HG03571 (cell line): ENCODE measurements at regions not wholly inside any gene's neighbourhood (a gene's known extent, or its start where the extent isn't known, plus 50 kb on each side); places are given as distances from the start of the nearest gene placed in this dataset.

Experiments used
- ATAC-seq: cut with Tn5 transposase; IDR thresholded peaks from one replicate; pipeline ENCODE4 v1.9.1; 2021; ENCODE audit not compliant: unreplicated experiment

DNA sequence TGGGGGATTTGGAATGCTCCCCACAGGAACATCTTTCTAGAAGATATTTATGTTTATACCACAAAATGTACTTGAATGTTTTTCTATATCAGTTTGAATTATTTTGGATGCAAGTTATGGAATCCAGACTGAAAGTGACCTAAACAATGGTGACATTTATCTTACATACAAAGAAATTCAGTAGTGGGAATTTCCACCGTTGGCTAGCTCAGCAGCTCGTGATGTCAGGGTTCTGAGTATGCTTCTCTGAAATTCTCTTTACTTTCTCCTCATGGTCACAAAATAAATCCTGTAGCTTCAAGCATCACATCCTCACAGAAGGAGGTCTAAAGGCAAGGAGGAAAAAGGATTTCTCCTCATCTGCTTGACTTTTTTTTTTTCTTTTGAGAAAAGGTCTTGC lies 105.3 kb downstream of the AKAIN1 start:
- no peak for ATAC-seq

DNA sequence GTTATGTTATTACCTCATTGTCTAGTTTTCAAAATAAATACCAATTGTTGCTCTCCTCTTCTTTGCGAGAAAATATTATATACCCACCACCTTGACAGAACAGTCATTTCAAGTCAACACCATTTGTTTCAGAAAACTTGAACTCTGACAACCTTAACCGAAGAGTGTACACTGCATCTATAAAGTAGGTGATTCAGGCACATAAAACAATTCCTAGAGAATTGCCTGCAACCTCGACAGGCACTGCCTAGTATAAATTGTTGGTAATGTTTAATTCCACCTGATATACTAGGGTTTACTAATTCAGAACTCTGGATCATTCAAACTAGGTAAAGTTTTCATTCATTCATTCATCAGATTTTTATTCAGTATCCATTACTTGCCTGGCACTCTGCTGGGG lies 121.8 kb downstream of the AKAIN1 start:
- ATAC-seq = no peak

DNA sequence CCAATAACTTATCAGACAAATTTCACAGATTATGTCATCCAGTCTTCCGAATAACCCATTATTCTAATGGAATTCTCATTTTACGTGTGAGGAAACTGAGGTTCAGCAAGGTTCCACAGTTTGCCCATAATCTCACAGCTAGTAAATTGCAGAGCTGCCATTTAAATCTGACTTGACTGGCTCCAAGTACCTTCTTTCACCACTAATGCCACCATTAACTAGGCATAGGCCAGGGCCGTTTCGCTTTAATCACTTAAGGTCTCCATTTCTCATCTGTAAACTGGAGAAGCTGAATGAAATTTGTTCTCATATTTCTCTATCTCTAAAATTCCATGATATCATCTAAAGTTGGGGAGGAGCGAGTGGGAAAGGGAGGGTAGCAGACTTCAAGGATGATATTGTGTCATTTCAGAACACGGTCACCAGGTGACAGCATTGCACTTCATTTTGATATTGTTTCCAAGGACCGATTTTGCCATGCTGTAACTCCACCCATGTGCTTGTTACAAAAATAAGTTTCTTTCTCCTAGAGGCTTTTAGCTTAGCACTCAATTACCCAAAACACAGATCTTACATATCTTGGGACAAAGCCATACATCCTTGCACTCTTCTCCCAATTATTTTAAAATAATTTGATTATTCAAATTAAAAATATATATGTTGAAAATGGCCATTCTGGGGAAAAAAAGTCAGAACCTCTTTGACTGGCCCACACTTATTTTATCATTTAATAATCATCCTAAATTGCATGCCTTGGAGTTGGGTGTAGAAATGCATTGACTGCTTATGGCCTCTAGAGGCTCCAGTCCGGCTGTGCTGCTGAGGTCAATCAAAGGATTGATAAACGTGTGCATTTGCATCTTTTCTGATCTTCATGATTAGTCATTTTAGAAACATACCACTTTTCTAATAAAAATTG lies 123.8 kb downstream of the AKAIN1 start:
- peak; percentile 57 for ATAC-seq

DNA sequence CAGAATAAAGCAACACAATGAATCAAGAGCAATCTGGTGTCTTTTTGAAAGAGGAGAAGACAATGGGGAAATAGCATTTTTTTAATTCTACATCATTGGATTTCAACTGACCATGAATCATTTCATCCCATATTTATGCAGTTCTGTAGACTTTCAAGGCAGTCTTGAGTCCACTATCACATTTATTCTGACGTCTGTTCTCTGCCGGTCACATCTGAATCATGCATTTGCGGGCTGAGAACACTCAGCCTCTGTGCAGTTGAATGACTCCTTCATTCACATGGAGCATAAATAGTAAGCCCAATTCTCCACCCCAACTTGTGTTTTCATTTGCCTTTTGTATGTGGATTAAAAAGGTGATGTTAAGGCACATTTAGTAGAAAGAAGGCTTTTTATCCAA lies 128.2 kb downstream of the AKAIN1 start:
- ATAC-seq = no peak

DNA sequence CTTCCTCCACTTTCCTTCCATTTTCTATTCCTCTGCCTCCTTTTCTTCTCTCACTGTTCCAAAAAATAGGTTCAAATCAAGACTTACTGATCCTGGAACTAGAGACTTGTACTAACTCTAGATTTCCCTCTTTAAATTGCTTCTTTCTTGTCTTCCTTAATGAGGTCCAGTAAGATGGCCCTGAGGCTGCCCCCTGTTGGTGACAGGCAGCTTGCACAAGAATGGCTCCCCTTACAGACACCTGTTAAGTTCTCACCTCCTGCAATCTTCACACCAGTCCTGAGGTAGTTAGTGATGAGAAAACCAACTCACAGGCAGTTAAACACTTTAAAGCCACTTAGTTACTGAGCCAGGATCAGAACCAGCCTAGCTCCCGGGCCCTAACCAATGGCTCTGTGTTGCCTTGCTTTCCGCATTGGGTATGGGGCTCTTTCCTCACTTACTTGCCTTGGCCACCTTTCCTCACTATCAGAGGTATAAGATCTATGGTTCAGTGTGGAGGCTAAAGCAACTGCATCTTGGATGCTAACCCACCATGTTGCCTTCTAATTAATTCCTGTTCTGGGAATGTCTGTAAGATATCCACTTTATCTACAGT lies 130.6 kb downstream of the AKAIN1 start:
- ATAC-seq = no peak

DNA sequence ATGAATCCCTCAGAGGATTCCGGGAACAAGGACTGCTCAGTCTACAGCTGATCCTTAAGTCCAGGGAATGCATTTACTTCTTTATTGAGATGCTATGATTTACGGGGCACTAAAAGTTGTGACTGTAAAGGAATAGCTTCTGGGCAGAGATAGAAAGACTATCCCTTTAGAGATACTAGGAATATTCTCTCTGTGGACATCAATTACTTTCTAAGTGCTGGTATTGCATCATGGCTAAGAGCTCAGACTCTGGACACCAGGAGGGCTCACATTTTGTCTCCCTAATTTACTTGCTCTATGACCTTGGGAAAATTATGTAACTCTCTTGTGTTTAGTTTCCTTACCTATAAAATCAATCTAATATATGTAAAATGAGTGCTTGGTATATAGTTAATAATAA lies 131.4 kb downstream of the AKAIN1 start:
- no peak for ATAC-seq

DNA sequence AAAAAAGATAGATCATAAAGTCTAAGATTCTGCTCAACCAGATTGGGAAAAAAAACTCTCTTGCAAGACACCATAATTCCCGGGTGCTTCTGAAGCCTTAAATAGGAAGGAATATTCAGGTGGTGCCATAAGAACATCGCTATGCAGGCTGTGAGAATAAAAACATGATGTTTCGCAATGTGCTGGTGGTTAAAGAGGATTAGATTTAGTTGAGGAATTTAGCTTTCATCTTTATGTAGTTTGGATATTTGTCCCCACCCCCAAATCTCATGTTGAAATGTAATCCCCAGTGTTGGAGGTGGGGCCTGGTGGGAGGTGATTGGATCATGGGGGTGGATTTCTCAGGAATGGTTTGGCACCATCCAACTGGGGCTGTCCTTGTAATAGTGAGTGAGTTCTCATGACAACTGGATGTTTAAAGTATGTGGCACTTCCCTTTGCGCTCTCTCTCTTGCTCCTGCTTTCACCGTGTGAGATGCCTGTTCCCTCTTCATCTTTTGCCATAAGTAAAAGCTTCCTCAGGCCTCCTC lies 132.2 kb downstream of the AKAIN1 start:
- ATAC-seq = no peak

DNA sequence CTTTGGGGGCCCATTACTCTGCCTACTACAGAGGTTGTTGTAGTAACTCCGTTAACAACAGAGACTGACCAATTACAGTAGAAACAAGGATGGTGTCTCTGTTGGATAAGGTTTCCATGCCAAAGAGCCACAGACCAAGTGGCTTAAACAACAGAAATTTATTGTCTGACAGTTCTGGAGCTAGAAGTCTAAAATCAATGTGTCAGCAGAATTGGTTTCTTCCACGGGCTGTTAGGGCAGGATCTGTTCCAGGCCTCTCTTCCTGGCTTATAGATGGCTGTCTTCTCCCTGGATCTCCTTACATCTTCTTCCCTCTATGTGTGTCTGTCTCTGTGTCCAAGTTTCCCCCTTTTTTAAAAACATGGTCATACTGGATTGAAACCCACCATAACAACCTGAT lies 135.3 kb downstream of the AKAIN1 start:
- ATAC-seq = no peak

DNA sequence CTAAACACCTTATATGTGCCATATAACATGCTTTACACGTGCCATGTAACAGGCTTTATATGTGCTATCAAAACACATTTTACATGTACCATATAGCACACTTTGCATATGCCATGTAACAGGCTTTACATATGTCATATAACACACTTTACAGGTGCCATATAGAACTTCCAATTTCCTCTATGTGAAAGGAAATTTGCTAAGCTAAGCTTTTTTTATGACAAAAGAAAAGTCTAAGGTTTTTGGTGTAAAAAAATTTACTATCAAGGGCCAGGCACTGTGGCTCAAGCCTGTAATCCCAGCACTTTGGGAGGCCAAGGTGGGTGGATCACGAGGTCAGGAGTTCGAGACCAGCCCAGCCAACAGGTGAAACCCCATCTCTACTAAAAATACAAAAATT lies 136.5 kb downstream of the AKAIN1 start:
- no peak for ATAC-seq

DNA sequence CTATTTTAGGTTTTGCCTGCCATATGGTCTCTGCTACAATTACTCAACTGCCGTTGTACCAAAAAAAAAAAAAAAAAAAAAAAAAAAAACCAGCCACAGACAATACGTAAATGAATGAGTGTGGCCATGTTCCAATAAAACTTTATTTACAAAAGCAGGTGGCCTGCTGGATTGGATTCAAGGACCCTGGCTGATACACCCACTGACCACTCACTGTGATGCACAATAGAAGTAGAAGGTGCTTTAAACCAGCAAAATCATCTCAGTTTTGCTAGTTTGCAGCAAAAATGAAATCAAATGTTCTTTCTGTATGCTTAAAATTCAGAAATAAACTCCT lies 137.4 kb downstream of the AKAIN1 start:
- ATAC-seq = no peak

DNA sequence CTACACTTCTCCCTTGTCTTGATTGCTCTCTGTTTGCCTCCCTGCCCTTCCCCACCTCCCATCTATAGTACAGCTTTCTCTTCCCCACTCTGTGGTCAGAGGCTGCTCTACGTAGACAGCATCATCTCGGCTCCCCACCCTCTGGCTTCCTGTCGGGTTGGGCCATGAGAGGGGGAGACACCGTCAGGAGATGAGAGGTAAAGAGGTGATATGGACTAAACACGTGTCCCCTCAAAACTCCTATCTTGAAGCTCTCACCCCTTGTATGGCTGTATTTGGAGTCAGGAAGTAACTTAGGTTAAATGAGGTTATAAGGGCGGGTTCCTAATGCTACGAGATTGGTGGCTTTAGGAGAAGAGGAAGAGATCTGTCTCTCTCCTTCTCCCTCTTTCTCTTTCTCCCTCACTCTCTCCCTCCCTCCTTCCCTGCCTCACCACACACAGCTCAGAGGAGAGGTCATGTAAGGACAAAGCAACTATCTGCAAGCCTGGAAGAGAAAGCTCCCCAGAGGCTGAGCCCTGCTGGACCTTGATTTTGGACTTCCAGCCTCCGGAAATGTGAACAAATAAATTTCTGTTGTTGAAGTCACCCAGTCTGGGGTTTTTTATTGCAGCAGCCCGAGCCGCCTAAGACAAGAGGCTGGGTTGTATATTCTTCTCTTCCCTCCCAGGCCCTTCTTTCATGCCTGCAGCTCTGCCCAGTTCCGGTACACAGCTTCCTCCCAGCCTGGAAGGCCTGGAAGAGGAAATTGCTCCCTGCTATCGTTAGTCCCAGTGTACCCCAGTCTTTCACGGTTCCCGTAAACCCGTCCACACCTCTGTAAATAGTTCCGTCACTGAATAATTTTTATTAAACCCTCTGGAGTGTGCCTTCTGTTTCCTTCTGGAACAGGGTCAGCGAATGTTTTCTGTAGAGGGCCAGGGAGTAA lies 138.0 kb downstream of the AKAIN1 start:
- ATAC-seq = peak; percentile 45

DNA sequence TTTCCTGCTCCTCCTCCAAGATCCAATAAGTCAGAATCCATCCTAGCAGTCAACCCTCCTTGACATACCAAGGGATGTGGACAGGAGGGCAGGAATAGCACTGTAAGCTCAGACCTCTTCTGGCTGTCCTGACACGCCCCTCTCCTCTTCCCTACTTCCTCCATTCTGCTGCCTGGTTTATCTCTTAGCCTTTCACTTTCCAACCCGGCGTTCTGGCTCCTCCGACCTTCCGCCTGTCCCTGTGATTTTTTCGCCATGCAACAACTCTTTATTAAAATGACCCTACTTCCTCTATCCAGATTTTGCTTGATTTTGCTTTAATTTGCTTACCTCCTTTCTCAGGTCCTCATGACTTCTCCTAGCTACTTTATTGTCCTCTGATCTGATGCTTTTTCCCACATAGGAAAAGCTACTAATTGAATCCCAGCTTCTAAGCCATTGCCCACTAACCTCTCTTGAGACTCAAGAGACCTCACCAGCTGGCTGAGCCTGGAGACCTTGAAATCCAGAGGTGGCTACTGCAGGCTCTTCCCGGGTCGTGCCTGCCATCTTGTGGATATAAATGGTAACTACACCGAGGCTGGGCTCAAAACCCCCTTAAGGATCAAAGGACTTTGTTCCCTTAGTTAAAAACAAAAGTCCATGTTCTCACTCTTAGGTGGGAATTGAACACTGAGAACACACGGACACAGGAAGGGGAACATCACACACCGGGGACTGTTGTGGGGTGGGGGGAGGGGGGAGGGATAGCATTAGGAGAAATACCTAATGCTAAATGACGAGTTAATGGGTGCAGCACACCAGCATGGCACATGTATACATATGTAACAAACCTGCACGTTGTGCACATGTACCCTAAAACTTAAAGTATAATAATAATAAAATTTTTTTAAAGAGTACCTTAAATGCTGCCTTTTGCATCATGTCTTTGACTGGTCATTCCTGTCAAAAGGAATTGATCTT lies 139.4 kb downstream of the AKAIN1 start:
- ATAC-seq = peak; percentile 75

DNA sequence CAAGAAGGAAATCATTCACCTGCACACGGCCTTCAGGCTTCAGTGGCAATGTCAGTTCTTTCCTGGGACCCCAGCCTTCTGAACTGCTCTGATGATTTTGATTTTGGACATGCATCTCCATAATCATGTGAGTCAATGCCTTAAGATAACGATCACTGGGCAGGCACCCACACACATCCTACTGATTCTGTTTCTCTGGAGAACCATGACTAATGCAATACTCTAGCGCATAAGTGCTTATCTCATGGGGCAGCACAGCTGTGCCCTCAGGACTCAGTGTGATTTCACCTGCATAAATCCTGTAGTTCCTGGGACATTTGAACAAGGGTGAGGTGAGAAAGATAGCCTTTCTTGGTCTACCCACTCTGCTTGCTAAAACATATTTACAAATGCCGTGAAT lies 144.6 kb downstream of the AKAIN1 start:
- no peak for ATAC-seq

DNA sequence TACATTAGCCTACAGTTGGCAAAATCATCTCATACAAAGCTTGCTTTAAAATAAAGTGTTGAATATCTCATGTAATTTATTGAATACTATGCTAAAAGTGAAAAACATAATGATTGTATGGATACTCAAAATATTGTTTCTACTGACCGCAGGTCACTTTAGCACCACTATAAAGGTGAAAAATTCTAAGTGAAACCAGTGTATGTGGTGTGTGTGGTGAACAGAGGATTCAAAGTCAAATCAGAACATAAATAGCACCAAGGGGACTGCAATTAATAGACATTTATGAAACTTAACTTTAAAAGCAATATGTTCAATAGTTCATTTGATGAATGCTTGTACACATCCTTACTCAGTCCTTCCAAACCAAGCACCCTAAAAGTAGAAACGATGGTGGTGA lies 145.8 kb downstream of the AKAIN1 start:
- no peak for ATAC-seq

DNA sequence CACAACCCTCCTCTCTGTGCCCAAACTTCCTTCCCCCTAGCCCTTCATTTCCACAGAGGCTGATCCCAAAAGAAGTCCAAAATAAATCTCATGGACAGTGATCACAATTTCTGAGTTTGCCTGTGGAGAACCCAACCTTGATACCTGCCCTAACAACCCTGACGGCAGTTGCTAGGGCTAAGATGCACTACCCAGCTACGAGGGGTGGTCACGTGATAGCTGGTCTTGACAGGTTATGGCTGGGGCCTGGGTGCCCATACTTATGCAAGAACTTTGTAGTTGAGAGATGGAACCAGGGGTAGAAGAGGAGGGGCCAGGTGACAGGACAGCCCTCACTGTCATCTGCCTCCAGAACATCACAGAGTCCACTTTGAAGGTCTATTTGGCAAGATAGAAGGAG lies 147.9 kb downstream of the AKAIN1 start:
- ATAC-seq = no peak

DNA sequence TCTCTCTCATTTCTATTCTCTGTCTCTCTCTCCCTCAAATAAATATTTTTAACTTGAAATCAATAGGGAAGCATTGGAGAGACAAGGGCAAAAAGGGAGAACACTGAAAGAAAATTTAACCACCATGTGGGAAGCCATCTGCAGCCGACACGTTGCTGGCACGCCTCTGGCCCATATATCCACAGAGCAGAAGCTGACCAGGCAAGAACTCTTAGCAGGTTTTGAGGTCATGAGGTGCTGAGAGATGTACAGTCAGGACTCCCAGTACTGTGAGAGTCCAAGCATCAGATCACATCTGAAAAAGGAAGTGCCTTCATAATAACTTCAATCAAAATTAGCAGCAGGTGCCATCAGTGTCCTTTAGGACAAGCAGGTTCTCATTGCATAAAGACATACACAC lies 156.6 kb downstream of the AKAIN1 start:
- no peak for ATAC-seq

DNA sequence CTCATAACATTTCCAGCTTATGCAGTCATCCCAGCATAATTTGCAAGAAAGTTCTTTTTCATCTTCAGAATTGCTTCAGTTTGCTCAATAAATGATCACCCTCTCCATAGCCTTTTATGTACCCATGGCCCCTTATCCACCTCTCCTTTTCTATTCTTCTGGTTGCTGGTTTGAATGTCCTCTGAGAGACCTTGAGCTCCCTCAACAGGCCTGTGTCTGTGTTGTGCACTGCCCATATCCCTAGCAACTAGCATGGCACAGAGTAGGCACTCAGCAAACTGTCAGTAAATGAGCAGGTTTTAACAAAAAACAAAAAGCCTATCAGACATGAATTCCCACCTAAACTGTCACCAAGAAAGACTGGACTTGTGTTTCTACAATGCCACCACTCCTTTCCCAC lies 160.5 kb downstream of the AKAIN1 start:
- no peak for ATAC-seq

DNA sequence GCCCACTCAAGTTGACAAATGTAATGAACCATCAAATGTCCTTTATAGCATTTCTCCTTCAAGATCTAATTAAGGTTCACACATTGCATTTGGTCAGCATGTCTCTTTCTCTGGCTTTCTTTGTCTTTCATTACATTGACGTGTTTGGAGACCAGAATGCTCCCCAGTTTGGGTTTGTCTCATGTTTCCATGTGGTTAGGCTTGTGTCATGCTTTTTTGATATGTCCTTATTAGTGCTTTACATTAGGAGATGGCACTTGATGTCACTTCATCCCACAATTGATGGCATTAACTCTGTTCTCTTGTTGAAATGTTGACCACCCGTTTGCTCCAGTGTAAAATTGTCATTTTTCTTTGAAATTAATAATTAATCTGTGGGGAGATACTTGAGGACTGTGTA lies 165.8 kb downstream of the AKAIN1 start:
- no peak for ATAC-seq

DNA sequence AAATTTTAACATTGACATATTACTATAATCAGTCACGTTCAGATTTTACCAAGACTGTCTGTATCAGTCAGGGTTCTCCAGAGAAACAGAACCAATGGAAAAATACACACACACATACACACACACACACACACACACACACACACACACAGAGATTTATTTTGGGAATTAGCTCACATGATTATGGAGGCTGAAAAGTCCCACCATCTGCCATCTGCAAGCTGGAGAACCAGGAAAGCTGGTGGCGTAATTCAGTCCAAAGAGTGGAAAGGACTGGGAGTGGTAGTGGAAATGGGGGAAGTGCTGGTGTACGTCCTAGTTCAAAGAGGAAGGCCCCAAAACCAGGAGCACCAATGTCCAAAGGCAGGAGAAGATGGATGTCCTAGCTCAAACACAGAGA lies 166.4 kb downstream of the AKAIN1 start:
- ATAC-seq = no peak

DNA sequence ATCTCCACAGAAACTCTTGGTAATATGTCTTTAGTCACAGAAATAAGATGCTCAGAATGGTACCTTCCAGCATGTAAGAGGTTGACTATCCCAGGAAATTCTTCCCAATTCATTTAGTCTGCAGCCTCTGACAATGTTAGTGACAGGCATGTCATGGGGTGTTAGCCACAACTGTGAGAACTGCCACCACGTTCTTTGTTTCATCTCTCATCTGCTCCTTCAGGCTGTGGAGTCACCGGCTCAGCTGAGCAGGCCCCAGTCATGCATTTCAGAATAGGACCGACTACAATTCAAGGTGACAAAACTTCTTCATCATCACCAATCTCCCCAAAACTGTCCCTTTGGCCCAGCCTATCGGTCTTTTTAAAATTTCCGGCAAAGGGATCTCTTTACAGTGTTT lies 167.5 kb downstream of the AKAIN1 start:
- ATAC-seq = no peak
